Vagina (tissue), 2 donors: ENCODE measurements at regions not wholly inside any gene's neighbourhood (a gene's known extent, or its start where the extent isn't known, plus 50 kb on each side); places are given as distances from the start of the nearest gene placed in this dataset.

Source experiments
- CTCF ChIP-seq, 3 experiments: fragments of 450-650 bp in 2 of 3; fragments of 200-600 bp in 1 of 3; sonication (generic) in 1 of 3; IDR thresholded peaks; one replicate each; pipeline ENCODE4 v1.5.1; 2017 to 2019; ENCODE audit warnings: antibody characterized with exemption in 3 of 3, mild to moderate bottlenecking in 2 of 3, moderate library complexity in 2 of 3
- POLR2A ChIP-seq, 2 donors: fragments of 450-650 bp; IDR thresholded peaks; one replicate each; pipeline ENCODE4 v1.6.1; 2017; ENCODE audit warnings: antibody characterized with exemption in 2 of 2, mild to moderate bottlenecking in 2 of 2, moderate library complexity in 2 of 2

GRCh38 chr1:30660241-30660640, 63.1 kb downstream of the MATN1 start:
- TF ChIP-seq CTCF (IDR thresholded peaks at IDR 0.05) = no peak
- TF ChIP-seq POLR2A (IDR thresholded peaks at IDR 0.05) = no peak
